DOHH2 (cell line): ENCODE measurements at regions not wholly inside any gene's neighbourhood (a gene's known extent, or its start where the extent isn't known, plus 50 kb on each side); places are given as distances from the start of the nearest gene placed in this dataset.

Experiments used
- H3F3A ChIP-seq: fragments of 200-600 bp; sonication (generic), shearing (Covaris generic); 2 replicates; pipeline ENCODE4 v1.6.0; 2016; ENCODE audit warnings: antibody characterized with exemption, mild to moderate bottlenecking; ENCODE audit not compliant: control insufficient read depth, insufficient read depth
- H3K27ac ChIP-seq: fragments of 200-600 bp; sonication (generic); 2 replicates; pipeline ENCODE4 v1.5.1; 2014; ENCODE audit warnings: low read depth, mild to moderate bottlenecking, low read length, moderate library complexity
- H3K27me3 ChIP-seq: fragments of 200-600 bp; sonication (generic); 2 replicates; pipeline ENCODE4 v1.6.1; 2014; ENCODE audit warnings: mild to moderate bottlenecking, low read length, mixed read lengths; ENCODE audit not compliant: control insufficient read depth
- H3K36me3 ChIP-seq: fragments of 200-600 bp; sonication (generic); 2 replicates; pipeline ENCODE4 v1.6.1; 2014; ENCODE audit warnings: mild to moderate bottlenecking, low read length, moderate library complexity, mixed read lengths; ENCODE audit not compliant: control insufficient read depth
- H3K4me1 ChIP-seq: fragments of 200-600 bp; sonication (generic); 2 replicates; pipeline ENCODE4 v1.6.1; 2014; ENCODE audit warnings: mild to moderate bottlenecking, low read length, mixed read lengths; ENCODE audit not compliant: control insufficient read depth
- H3K4me2 ChIP-seq: fragments of 200-600 bp; sonication (generic); 2 replicates; pipeline ENCODE4 v1.6.0; 2014; ENCODE audit warnings: mild to moderate bottlenecking, low read length, moderate library complexity
- H3K4me3 ChIP-seq: fragments of 200-600 bp; sonication (generic); 2 replicates; pipeline ENCODE4 v1.5.1; 2014; ENCODE audit warnings: mild to moderate bottlenecking, low read length, mixed read lengths
- H3K79me2 ChIP-seq: fragments of 200-600 bp; sonication (generic); 2 replicates; pipeline ENCODE4 v1.6.1; 2014; ENCODE audit warnings: mild to moderate bottlenecking, low read length, mixed read lengths; ENCODE audit not compliant: control insufficient read depth
- H3K9me2 ChIP-seq: fragments of 200-600 bp; sonication (generic); replicated peaks from 2 replicates; pipeline ENCODE4 v1.6.1; 2014; ENCODE audit warnings: mild to moderate bottlenecking, low read length, mixed read lengths; ENCODE audit not compliant: control insufficient read depth
- H3K9me3 ChIP-seq: fragments of 200-600 bp; sonication (generic); 2 replicates; pipeline ENCODE4 v1.6.1; 2014; ENCODE audit warnings: antibody characterized with exemption, low read length, mixed read lengths; ENCODE audit not compliant: control insufficient read depth, insufficient read depth
- H4K20me1 ChIP-seq: fragments of 200-600 bp; sonication (generic); 2 replicates; pipeline ENCODE4 v1.6.0; 2014; ENCODE audit warnings: low read depth, mild to moderate bottlenecking, antibody characterized with exemption, low read length, moderate library complexity; ENCODE audit not compliant: control insufficient read depth, insufficient read depth
- CTCF ChIP-seq: fragments of 200-600 bp; sonication (generic); IDR thresholded peaks from one replicate; pipeline ENCODE4 v1.5.1; 2014; ENCODE audit warnings: antibody characterized with exemption, mild to moderate bottlenecking, low read depth, low read length; ENCODE audit not compliant: poor library complexity, severe bottlenecking
- EZH2phosphoT487 ChIP-seq: fragments of 200-600 bp; sonication (generic); IDR thresholded peaks from 2 replicates; pipeline ENCODE4 v1.6.1; 2017; ENCODE audit warnings: borderline replicate concordance, mild to moderate bottlenecking, antibody characterized with exemption, low read length, moderate library complexity, mixed read lengths

GRCh38 chr4:41320786-41321185 lies 64.1 kb downstream of the UCHL1 start:
- H3K79me2 ChIP-seq: no peaks in the 10 kb centered on the region
- TF ChIP-seq EZH2phosphoT487 (no peak), CTCF (no peak)
- H3K9me2 ChIP-seq: no peaks in the 10 kb centered on the region
- no peaks in the 10 kb centered on the region for H4K20me1 ChIP-seq
- no peak overlapping the region for H3K27ac ChIP-seq
- no peak overlapping the region for H3K4me3 ChIP-seq
- peaks cover 6% of the 10 kb centered on the region; the same call in 1 of the 2 replicates for H3K27me3 ChIP-seq
- no peaks in the 10 kb centered on the region for H3F3A ChIP-seq
- no peak overlapping the region for H3K4me2 ChIP-seq
- H3K9me3 ChIP-seq: no peaks in the 10 kb centered on the region
- H3K4me1 ChIP-seq: no peaks in the 10 kb centered on the region
- no peaks in the 10 kb centered on the region for H3K36me3 ChIP-seq

- Histone ChIP-seq H3K4me1 (no peaks in the 10 kb centered on the region), H3K27ac (no peak overlapping the region), H3K79me2 (no peaks in the 10 kb centered on the region), H3K4me2 (no peak overlapping the region), H3F3A (no peaks in the 10 kb centered on the region), H3K27me3 (peaks cover 6% of the 10 kb centered on the region; the same call in 1 of the 2 replicates), H3K9me3 (no peaks in the 10 kb centered on the region), H3K9me2 (no peaks in the 10 kb centered on the region), H4K20me1 (no peaks in the 10 kb centered on the region), H3K36me3 (no peaks in the 10 kb centered on the region), H3K4me3 (no peak overlapping the region)
- TF ChIP-seq EZH2phosphoT487 (no peak), CTCF (no peak)
These were observed 64.7 kb downstream of the UCHL1 start for GRCh38 chr4:41321216-41321945.

- Histone ChIP-seq H3K27ac (no peak overlapping the region), H3K9me3 (no peaks in the 10 kb centered on the region), H3K27me3 (peaks cover 6% of the 10 kb centered on the region; the same call in 1 of the 2 replicates), H3K4me2 (no peak overlapping the region), H3K79me2 (no peaks in the 10 kb centered on the region), H3K4me1 (no peaks in the 10 kb centered on the region), H3F3A (no peaks in the 10 kb centered on the region), H3K4me3 (no peak overlapping the region), H3K9me2 (no peaks in the 10 kb centered on the region), H3K36me3 (no peaks in the 10 kb centered on the region), H4K20me1 (no peaks in the 10 kb centered on the region)
- no peak for TF ChIP-seq EZH2phosphoT487
- TF ChIP-seq CTCF: no peak
These were observed 65.9 kb downstream of the UCHL1 start for GRCh38 chr4:41322617-41323016.
